ENCODE measurements at regions not wholly inside any gene's neighbourhood (a gene's known extent, or its start where the extent isn't known, plus 50 kb on each side); places are given as distances from the start of the nearest gene placed in this dataset.

DNA sequence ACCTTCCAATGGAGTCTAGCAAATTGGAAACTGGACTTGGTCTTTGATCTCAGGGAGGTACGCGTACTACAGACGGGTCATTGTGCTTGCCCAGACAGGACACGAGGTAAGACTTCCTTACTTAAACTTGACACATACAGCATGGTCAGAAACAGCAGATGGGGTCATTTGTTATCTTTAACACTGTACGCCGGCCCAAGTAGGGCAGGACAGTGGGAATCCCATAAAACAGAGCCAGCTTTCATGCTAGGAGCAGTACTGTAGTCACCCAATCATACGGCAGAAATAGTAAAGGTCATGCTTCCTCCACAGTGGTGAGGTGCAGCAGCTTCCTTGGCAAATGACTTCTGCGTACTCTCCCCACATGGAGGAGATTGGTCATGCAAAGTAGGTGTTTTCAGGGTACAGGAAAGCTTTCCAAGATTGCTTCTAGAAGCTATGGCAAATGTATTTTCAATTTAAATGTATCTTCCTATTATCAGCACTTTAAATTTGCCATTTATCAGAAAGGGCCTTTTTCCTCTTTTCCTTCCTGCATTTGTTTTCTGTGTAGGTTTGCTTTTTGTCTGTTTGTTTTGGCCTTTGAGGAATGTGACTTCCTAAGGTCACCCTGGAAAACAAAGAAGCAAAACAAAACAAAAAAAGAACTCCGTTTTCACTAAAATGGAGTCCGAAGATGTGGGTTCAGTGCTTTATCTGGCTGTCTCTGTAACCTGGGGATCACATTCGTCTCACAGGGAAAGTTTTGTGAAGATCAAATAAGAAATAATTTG lies 74.0 kb upstream of the DSG1 start:
- Histone ChIP-seq H3K4me2 (replicated peaks; ENCODE audit: extremely low read depth, low read length, poor library complexity, severe bottlenecking) (no peak overlapping the region), H4K20me1 (ENCODE audit: insufficient read depth, low read length) (no peaks in the 10 kb centered on the region), H3K27me3 (ENCODE audit: control insufficient read depth in 2 of 2, insufficient read depth in 2 of 2, low read length in 2 of 2) (no peaks in the 10 kb centered on the region), H3K4me3 (replicated peaks in 1 of 3; ENCODE audit: low read depth in 2 of 3, low read length in 3 of 3) (no peak overlapping the region), H3K4me1 (ENCODE audit: control insufficient read depth in 1 of 2, insufficient read depth in 2 of 2, low read length in 2 of 2) (peaks cover 0 to 5% of the 10 kb centered on the region in 2 donors), H2AFZ (ENCODE audit: insufficient read depth, low read depth, low read length, poor library complexity, severe bottlenecking) (no peak overlapping the region), H3K36me3 (replicated peaks in 1 of 2; ENCODE audit: control insufficient read depth in 1 of 2, insufficient read depth in 2 of 2, low read length in 2 of 2) (no peaks in the 10 kb centered on the region), H3K9me3 (replicated peaks in 1 of 2; ENCODE audit: control insufficient read depth in 1 of 2, insufficient read depth in 1 of 2, low read length in 2 of 2) (no peaks in the 10 kb centered on the region), H3K9ac (ENCODE audit: insufficient read depth, low read length, poor library complexity, severe bottlenecking) (no peak overlapping the region), H3K27ac (ENCODE audit: low read depth in 1 of 2, low read length in 2 of 2) (no peak overlapping the region), H3K79me2 (ENCODE audit: insufficient read depth, low read length) (no peaks in the 10 kb centered on the region)
- Mint-ChIP-seq H3K27ac (no peak overlapping the region), H3K27me3 (ENCODE audit: low read depth in 3 of 3) (peaks cover 0 to 3% (median 0%) of the 10 kb centered on the region in 3 donors), H3K4me1 (peaks cover 7% of the 10 kb centered on the region), H3K9me3 (no peaks in the 10 kb centered on the region), H3K4me3 (no peak overlapping the region), H3K36me3 (no peaks in the 10 kb centered on the region)
- intact Hi-C loops (cut with micrococcal nuclease), result no loop called here
- 85% methylated on average over 7 of the region's 11 CpGs for WGBS (ENCODE audit: insufficient coverage)
- TF ChIP-seq, protein P1, sequence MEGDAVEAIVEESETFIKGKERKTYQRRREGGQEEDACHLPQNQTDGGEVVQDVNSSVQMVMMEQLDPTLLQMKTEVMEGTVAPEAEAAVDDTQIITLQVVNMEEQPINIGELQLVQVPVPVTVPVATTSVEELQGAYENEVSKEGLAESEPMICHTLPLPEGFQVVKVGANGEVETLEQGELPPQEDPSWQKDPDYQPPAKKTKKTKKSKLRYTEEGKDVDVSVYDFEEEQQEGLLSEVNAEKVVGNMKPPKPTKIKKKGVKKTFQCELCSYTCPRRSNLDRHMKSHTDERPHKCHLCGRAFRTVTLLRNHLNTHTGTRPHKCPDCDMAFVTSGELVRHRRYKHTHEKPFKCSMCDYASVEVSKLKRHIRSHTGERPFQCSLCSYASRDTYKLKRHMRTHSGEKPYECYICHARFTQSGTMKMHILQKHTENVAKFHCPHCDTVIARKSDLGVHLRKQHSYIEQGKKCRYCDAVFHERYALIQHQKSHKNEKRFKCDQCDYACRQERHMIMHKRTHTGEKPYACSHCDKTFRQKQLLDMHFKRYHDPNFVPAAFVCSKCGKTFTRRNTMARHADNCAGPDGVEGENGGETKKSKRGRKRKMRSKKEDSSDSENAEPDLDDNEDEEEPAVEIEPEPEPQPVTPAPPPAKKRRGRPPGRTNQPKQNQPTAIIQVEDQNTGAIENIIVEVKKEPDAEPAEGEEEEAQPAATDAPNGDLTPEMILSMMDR (IDR thresholded peaks at IDR 0.05), result no peak
- no peak for DNase-seq

DNA sequence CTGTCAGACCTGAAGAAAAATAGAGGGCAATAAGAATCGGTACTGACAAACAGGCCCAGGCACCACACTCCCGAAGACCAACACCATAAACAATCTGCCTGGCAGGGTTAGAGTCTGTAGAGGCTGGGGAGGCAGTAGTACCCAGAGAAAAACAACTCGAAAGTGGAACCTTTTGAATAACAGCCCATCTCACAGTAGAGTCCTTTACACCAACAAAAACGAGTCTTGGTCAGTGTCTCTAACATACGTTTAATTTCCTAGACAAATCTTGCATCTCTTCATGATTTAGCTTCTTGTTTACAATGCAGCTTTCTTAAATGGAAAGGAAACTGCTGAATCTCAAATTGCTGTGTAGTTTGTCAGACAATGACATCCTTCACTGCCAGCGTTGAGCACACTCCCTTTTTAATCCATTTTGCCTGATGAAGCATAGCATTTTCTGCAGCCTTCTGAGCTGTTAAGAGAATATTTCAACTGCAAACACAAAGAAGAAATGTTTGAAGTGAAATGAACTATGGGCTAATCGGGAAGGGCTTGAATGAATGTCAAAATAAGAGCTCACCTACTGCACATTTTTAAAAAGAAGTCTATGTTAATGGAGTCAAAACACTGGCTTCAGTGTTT lies 73.1 kb upstream of the DSG1 start:
- intact Hi-C loops (cut with micrococcal nuclease), result no loop called here
- peaks cover 0 to 3% (median 0%) of the 10 kb centered on the region in 3 donors for H3K27me3 Mint-ChIP-seq (ENCODE audit: low read depth in 3 of 3)
- H3K9ac ChIP-seq (ENCODE audit: insufficient read depth, low read length, poor library complexity, severe bottlenecking), result no peak overlapping the region
- H3K4me1 ChIP-seq (ENCODE audit: control insufficient read depth in 1 of 2, insufficient read depth in 2 of 2, low read length in 2 of 2), result peaks cover 0 to 5% of the 10 kb centered on the region in 2 donors
- H3K4me1 Mint-ChIP-seq, result peaks cover 7% of the 10 kb centered on the region
- H3K9me3 ChIP-seq (replicated peaks in 1 of 2; ENCODE audit: control insufficient read depth in 1 of 2, insufficient read depth in 1 of 2, low read length in 2 of 2), result no peaks in the 10 kb centered on the region
- H3K36me3 ChIP-seq (replicated peaks in 1 of 2; ENCODE audit: control insufficient read depth in 1 of 2, insufficient read depth in 2 of 2, low read length in 2 of 2), result no peaks in the 10 kb centered on the region
- H3K79me2 ChIP-seq (ENCODE audit: insufficient read depth, low read length), result no peaks in the 10 kb centered on the region
- no peak overlapping the region for H3K4me2 ChIP-seq (replicated peaks; ENCODE audit: extremely low read depth, low read length, poor library complexity, severe bottlenecking)
- H3K27ac ChIP-seq (ENCODE audit: low read depth in 1 of 2, low read length in 2 of 2), result no peak overlapping the region
- no peaks in the 10 kb centered on the region for H3K9me3 Mint-ChIP-seq
- no peaks in the 10 kb centered on the region for H3K36me3 Mint-ChIP-seq
- H3K27ac Mint-ChIP-seq, result no peak overlapping the region
- H3K27me3 ChIP-seq (ENCODE audit: control insufficient read depth in 2 of 2, insufficient read depth in 2 of 2, low read length in 2 of 2), result no peaks in the 10 kb centered on the region
- TF ChIP-seq, protein P1 (IDR thresholded peaks at IDR 0.05), result no peak
- no peak overlapping the region for H3K4me3 Mint-ChIP-seq
- H2AFZ ChIP-seq (ENCODE audit: insufficient read depth, low read depth, low read length, poor library complexity, severe bottlenecking), result no peak overlapping the region
- no peak overlapping the region for H3K4me3 ChIP-seq (replicated peaks in 1 of 3; ENCODE audit: low read depth in 2 of 3, low read length in 3 of 3)
- no peak for DNase-seq
- no CpG with 5 or more reads among the region's 7 CpGs for WGBS (ENCODE audit: insufficient coverage)
- no peaks in the 10 kb centered on the region for H4K20me1 ChIP-seq (ENCODE audit: insufficient read depth, low read length)

All from CD14-positive monocyte (primary cell).